ENCODE measurements at regions not wholly inside any gene's neighbourhood (a gene's known extent, or its start where the extent isn't known, plus 50 kb on each side); places are given as distances from the start of the nearest gene placed in this dataset.

GRCh38 chr18:72692086-72692485 lies 147.9 kb upstream of the CBLN2 start:
- peak overlapping the region; percentile 29 for H3K4me3 ChIP-seq (ENCODE audit: low read depth, low read length, poor library complexity, severe bottlenecking)

GRCh38 chr18:72687736-72688135 lies 143.6 kb upstream of the CBLN2 start:
- intact Hi-C loops (cut with micrococcal nuclease; ENCODE audit: unreplicated experiment) = no loop called here
- POLR2A ChIA-PET (ENCODE audit: low non-redundant PET) = no interaction called here
- TF ChIP-seq EZH2 (IDR thresholded peaks at IDR 0.05; ENCODE audit: borderline replicate concordance, low read depth, low read length, poor library complexity, severe bottlenecking) = no peak
- TF ChIP-seq CTCF (conservative IDR thresholded peaks at IDR 0.05; ENCODE audit: low read depth, low read length) = no peak
- no peaks in the 10 kb centered on the region for H3K36me3 ChIP-seq (ENCODE audit: insufficient read depth, low read length, poor library complexity, severe bottlenecking)
- DNase-seq (ENCODE audit: low spot score) = no peak
- H3K4me3 ChIP-seq (ENCODE audit: low read depth, low read length, poor library complexity, severe bottlenecking) = no peak overlapping the region
- H3K27ac ChIP-seq (ENCODE audit: low read depth, low read length, poor library complexity, severe bottlenecking) = no peak overlapping the region
- BruUV-seq (replicated peaks) = no TSS peak
- no peaks in the 10 kb centered on the region for H3K9me3 ChIP-seq (ENCODE audit: low read depth, low read length, poor library complexity, severe bottlenecking)
- no peaks in the 10 kb centered on the region for H3K27me3 ChIP-seq (replicated peaks; ENCODE audit: insufficient read depth, low read depth, low read length, poor library complexity)
- CTCF ChIA-PET = no interaction called here
- H3K4me1 ChIP-seq (ENCODE audit: insufficient read depth, low read length, poor library complexity, severe bottlenecking) = peaks cover 11% of the 10 kb centered on the region

More at GRCh38 chr18:72692086-72692485, 147.9 kb upstream of the CBLN2 start:
- H3K9me3 ChIP-seq (ENCODE audit: low read depth, low read length, poor library complexity, severe bottlenecking) = no peaks in the 10 kb centered on the region
- POLR2A ChIA-PET (ENCODE audit: low non-redundant PET) = no interaction called here
- CTCF ChIA-PET = no interaction called here
- DNase-seq (ENCODE audit: low spot score) = peak; percentile 79
- H3K36me3 ChIP-seq (ENCODE audit: insufficient read depth, low read length, poor library complexity, severe bottlenecking) = no peaks in the 10 kb centered on the region
- H3K4me1 ChIP-seq (ENCODE audit: insufficient read depth, low read length, poor library complexity, severe bottlenecking) = peaks cover 16% of the 10 kb centered on the region
- BruUV-seq (replicated peaks) = no TSS peak
- TF ChIP-seq CTCF (conservative IDR thresholded peaks at IDR 0.05; ENCODE audit: low read depth, low read length) (no peak), EZH2 (IDR thresholded peaks at IDR 0.05; ENCODE audit: borderline replicate concordance, low read depth, low read length, poor library complexity, severe bottlenecking) (no peak)
- intact Hi-C loops (cut with micrococcal nuclease; ENCODE audit: unreplicated experiment) = no loop called here
- H3K27ac ChIP-seq (ENCODE audit: low read depth, low read length, poor library complexity, severe bottlenecking) = no peak overlapping the region
- H3K27me3 ChIP-seq (replicated peaks; ENCODE audit: insufficient read depth, low read depth, low read length, poor library complexity) = no peaks in the 10 kb centered on the region

GRCh38 chr18:72675394-72675793 lies 131.3 kb upstream of the CBLN2 start:
- DNase-seq (ENCODE audit: low spot score) = no peak
- H3K27ac ChIP-seq (ENCODE audit: low read depth, low read length, poor library complexity, severe bottlenecking) = no peak overlapping the region
- no peaks in the 10 kb centered on the region for H3K4me1 ChIP-seq (ENCODE audit: insufficient read depth, low read length, poor library complexity, severe bottlenecking)
- ChIA-PET CTCF (no interaction called here), POLR2A (ENCODE audit: low non-redundant PET) (no interaction called here)
- no peak overlapping the region for H3K4me3 ChIP-seq (ENCODE audit: low read depth, low read length, poor library complexity, severe bottlenecking)
- BruUV-seq (replicated peaks) = no TSS peak
- no peaks in the 10 kb centered on the region for H3K9me3 ChIP-seq (ENCODE audit: low read depth, low read length, poor library complexity, severe bottlenecking)
- intact Hi-C loops (cut with micrococcal nuclease; ENCODE audit: unreplicated experiment) = no loop called here
- H3K36me3 ChIP-seq (ENCODE audit: insufficient read depth, low read length, poor library complexity, severe bottlenecking) = no peaks in the 10 kb centered on the region
- no peaks in the 10 kb centered on the region for H3K27me3 ChIP-seq (replicated peaks; ENCODE audit: insufficient read depth, low read depth, low read length, poor library complexity)
- TF ChIP-seq CTCF (conservative IDR thresholded peaks at IDR 0.05; ENCODE audit: low read depth, low read length) = no peak
- no peak for TF ChIP-seq EZH2 (IDR thresholded peaks at IDR 0.05; ENCODE audit: borderline replicate concordance, low read depth, low read length, poor library complexity, severe bottlenecking)
